IPS DF 4.7 (cell line): ENCODE measurements at regions not wholly inside any gene's neighbourhood (a gene's known extent, or its start where the extent isn't known, plus 50 kb on each side); places are given as distances from the start of the nearest gene placed in this dataset.
"Not testable (repeated sequence)": the region's sequence is repeated elsewhere in the genome, so short reads cannot be mapped to it uniquely, and the experiment has no call there.

Experiments
- DNase-seq: peaks from one replicate; pipeline ENCODE4 v3.0.0-alpha.2; 2013; ENCODE audit warnings: low spot score; ENCODE audit errors: extremely low read depth

GRCh38 chr2:236769981-236770671 is 200.5 kb downstream of the ACKR3 start:
- no peak for DNase-seq

GRCh38 chr2:236772220-236772837 is 202.7 kb downstream of the ACKR3 start:
- no peak for DNase-seq

GRCh38 chr2:236773206-236773605 is 203.6 kb downstream of the ACKR3 start:
- no peak for DNase-seq

GRCh38 chr2:236774171-236774570 is 204.5 kb downstream of the ACKR3 start:
- no peak for DNase-seq

- no peak for DNase-seq
These were observed 205.9 kb downstream of the ACKR3 start for GRCh38 chr2:236775511-236775910.

- no peak for DNase-seq
These were observed 206.6 kb downstream of the ACKR3 start for GRCh38 chr2:236776206-236776605.

- no peak for DNase-seq
These were observed 207.1 kb downstream of the ACKR3 start for GRCh38 chr2:236776695-236777251.

- no peak for DNase-seq
These were observed 207.8 kb downstream of the ACKR3 start for GRCh38 chr2:236777408-236777807.

- no peak for DNase-seq
These were observed 212.6 kb downstream of the ACKR3 start for GRCh38 chr2:236781933-236782816.

- DNase-seq, result no peak
These were observed 213.3 kb downstream of the ACKR3 start for GRCh38 chr2:236782938-236783337.

- DNase-seq, result no peak
These were observed 213.9 kb downstream of the ACKR3 start for GRCh38 chr2:236783417-236784020.

- no peak for DNase-seq
These were observed 216.0 kb downstream of the ACKR3 start for GRCh38 chr2:236785611-236786057.

GRCh38 chr2:236786751-236787150 is 217.1 kb downstream of the ACKR3 start:
- DNase-seq, result no peak

GRCh38 chr2:236787376-236787775 is 217.8 kb downstream of the ACKR3 start:
- DNase-seq, result not testable (repeated sequence)

- DNase-seq, result no peak
These were observed 218.3 kb downstream of the ACKR3 start for GRCh38 chr2:236787885-236788284.

GRCh38 chr2:236790963-236791362 is 221.3 kb downstream of the ACKR3 start:
- no peak for DNase-seq

- DNase-seq, result no peak
These were observed 223.7 kb downstream of the ACKR3 start for GRCh38 chr2:236793023-236794011.

- DNase-seq, result no peak
These were observed 224.7 kb downstream of the ACKR3 start for GRCh38 chr2:236794176-236794957.

GRCh38 chr2:236795169-236795860 is 225.7 kb downstream of the ACKR3 start:
- DNase-seq, result no peak
